IMR-90 (cell line): ENCODE measurements at regions not wholly inside any gene's neighbourhood (a gene's known extent, or its start where the extent isn't known, plus 50 kb on each side); places are given as distances from the start of the nearest gene placed in this dataset.

Source experiments
- ATAC-seq: fragments of 200-7000 bp; cut with Tn5 transposase; 2 replicates; pipeline ENCODE4 v1.9.1; 2020; ENCODE audit warnings: low read depth, mild to moderate bottlenecking, moderate library complexity
- BruUV-seq: library from RNA; stranded (reverse); fragments of 400-500 nt; replicated peaks from 2 replicates; lab custom pipeline; 2021; lab: Mats Ljungman, UMichigan
- CTCF ChIA-PET: fragments of 300-600 bp; formaldehyde crosslinking; extraction: SDS; loops from one replicate; lab custom pipeline; 2021; ENCODE audit warnings: antibody characterized with exemption; lab: Yijun Ruan, JAX
- POLR2A ChIA-PET: fragments of 300-600 bp; sonication (Branson Sonifier 250); formaldehyde crosslinking; loops from one replicate; lab custom pipeline; 2022; ENCODE audit warnings: antibody characterized with exemption; ENCODE audit not compliant: unreplicated experiment; lab: Charles Lee
- DNase-seq: peaks from one replicate; pipeline ENCODE4 v3.0.0; 2013
- H2AFZ ChIP-seq: replicated peaks from 2 replicates; pipeline ENCODE3; 2013; ENCODE audit warnings: low read length, mild to moderate bottlenecking; ENCODE audit not compliant: poor library complexity
- H2AK5ac ChIP-seq: 2 replicates; pipeline ENCODE4 v1.6.1; 2013; ENCODE audit warnings: low read depth, low read length, inconsistent platforms
- H2AK9ac ChIP-seq: replicated peaks from 2 replicates; pipeline ENCODE3; 2013; ENCODE audit warnings: mild to moderate bottlenecking, low read depth, low read length, moderate library complexity; ENCODE audit not compliant: poor library complexity
- H2BK120ac ChIP-seq: 2 replicates; pipeline ENCODE4 v1.6.1; 2013; ENCODE audit warnings: low read depth, low read length, inconsistent platforms
- H2BK15ac ChIP-seq: 3 replicates; pipeline ENCODE4 v1.6.1; 2013; ENCODE audit warnings: low read depth, low read length, inconsistent platforms
- H2BK20ac ChIP-seq: 2 replicates; pipeline ENCODE4 v1.6.1; 2013; ENCODE audit warnings: low read depth, mild to moderate bottlenecking, inconsistent platforms, low read length, moderate library complexity
- H2BK5ac ChIP-seq: 2 replicates; pipeline ENCODE4 v1.6.1; 2013; ENCODE audit warnings: mild to moderate bottlenecking, low read depth, low read length, inconsistent platforms; ENCODE audit not compliant: poor library complexity, severe bottlenecking
- H3K14ac ChIP-seq: replicated peaks from 2 replicates; pipeline ENCODE4 v1.6.1; 2013; ENCODE audit warnings: low read depth, low read length, inconsistent platforms
- H3K18ac ChIP-seq: 2 replicates; pipeline ENCODE4 v1.6.1; 2013; ENCODE audit warnings: low read depth, low read length, control low read depth
- H3K23ac ChIP-seq: 2 replicates; pipeline ENCODE4 v1.6.1; 2013; ENCODE audit warnings: low read depth, low read length, inconsistent platforms
- H3K27ac ChIP-seq: 2 replicates; pipeline ENCODE4 v1.5.1; 2013; ENCODE audit warnings: mild to moderate bottlenecking, control low read depth, low read length; ENCODE audit not compliant: insufficient read depth
- H3K27me3 ChIP-seq: 2 replicates; pipeline ENCODE4 v1.6.1; 2013; ENCODE audit warnings: low read length; ENCODE audit not compliant: control insufficient read depth, insufficient read depth
- H3K36me3 ChIP-seq: 2 replicates; pipeline ENCODE4 v1.6.1; 2013; ENCODE audit warnings: low read length, mixed read lengths; ENCODE audit not compliant: control insufficient read depth, insufficient read depth
- H3K4ac ChIP-seq: 2 replicates; pipeline ENCODE4 v1.6.1; 2013; ENCODE audit warnings: low read depth, low read length, inconsistent platforms
- H3K4me1 ChIP-seq: 2 replicates; pipeline ENCODE4 v1.6.1; 2013; ENCODE audit warnings: low read length, mixed read lengths; ENCODE audit not compliant: control insufficient read depth, insufficient read depth
- H3K4me2 ChIP-seq: 2 replicates; pipeline ENCODE4 v1.6.1; 2013; ENCODE audit warnings: low read depth, mild to moderate bottlenecking, control low read depth, low read length, moderate library complexity
- H3K4me3 ChIP-seq: 2 replicates; pipeline ENCODE4 v1.5.1; 2013; ENCODE audit warnings: low read depth, mild to moderate bottlenecking, control low read depth, low read length, moderate library complexity; ENCODE audit not compliant: insufficient read depth
- H3K56ac ChIP-seq: 2 replicates; pipeline ENCODE4 v1.6.1; 2013; ENCODE audit warnings: low read length, inconsistent platforms; ENCODE audit not compliant: insufficient read depth; ENCODE audit errors: extremely low read depth
- H3K79me1 ChIP-seq, 2 experiments: 2 replicates each; pipeline ENCODE4 v1.6.1; 2013; ENCODE audit warnings: low read length in 2 of 2, inconsistent platforms in 1 of 2, low read depth in 1 of 2
- H3K9ac ChIP-seq: 2 replicates; pipeline ENCODE4 v1.6.1; 2013; ENCODE audit warnings: low read depth, low read length, control low read depth
- H3K9me1 ChIP-seq: 2 replicates; pipeline ENCODE4 v1.6.1; 2013; ENCODE audit warnings: low read length, inconsistent platforms; ENCODE audit not compliant: insufficient read depth
- H3K9me3 ChIP-seq: 2 replicates; pipeline ENCODE4 v1.6.1; 2013; ENCODE audit warnings: low read length; ENCODE audit not compliant: control insufficient read depth, insufficient read depth
- H4K20me1 ChIP-seq: 2 replicates; pipeline ENCODE4 v1.6.1; 2013; ENCODE audit warnings: low read length, inconsistent platforms; ENCODE audit not compliant: insufficient read depth
- H4K5ac ChIP-seq: 2 replicates; pipeline ENCODE4 v1.6.1; 2013; ENCODE audit warnings: mild to moderate bottlenecking, low read depth, low read length, control low read depth
- H4K8ac ChIP-seq, 2 experiments: 2 replicates each; pipeline ENCODE4 v1.6.1; 2013; ENCODE audit warnings: low read depth in 2 of 2, low read length in 2 of 2, control low read depth in 1 of 2, inconsistent platforms in 1 of 2
- H4K91ac ChIP-seq: 2 replicates; pipeline ENCODE4 v1.6.1; 2013; ENCODE audit warnings: low read depth, low read length, inconsistent platforms; ENCODE audit not compliant: insufficient read depth
- BHLHE40 ChIP-seq: fragments of 150-350 bp; IDR thresholded peaks from 2 replicates; pipeline ENCODE4 v1.6.1; 2016; ENCODE audit warnings: mild to moderate bottlenecking, low read depth, low read length
- CEBPB ChIP-seq: IDR thresholded peaks from 2 replicates; pipeline ENCODE4 v1.6.1; 2012; ENCODE audit warnings: low read depth, low read length, improper control_type of control experiment
- CHD1 ChIP-seq: IDR thresholded peaks from 2 replicates; pipeline ENCODE4 v1.6.1; 2012; ENCODE audit warnings: low read depth, low read length, improper control_type of control experiment
- CTCF ChIP-seq: conservative IDR thresholded peaks from 2 replicates; pipeline ENCODE4 v1.5.1; 2012; ENCODE audit warnings: mild to moderate bottlenecking, low read depth, low read length, improper control_type of control experiment
- FOS ChIP-seq: fragments of 150-350 bp; IDR thresholded peaks from 2 replicates; pipeline ENCODE4 v1.6.1; 2016; ENCODE audit warnings: low read depth, low read length
- MAFK ChIP-seq: IDR thresholded peaks from 2 replicates; pipeline ENCODE4 v1.6.1; 2012; ENCODE audit warnings: low read depth, low read length, improper control_type of control experiment
- MAZ ChIP-seq: IDR thresholded peaks from 2 replicates; pipeline ENCODE4 v1.6.1; 2012; ENCODE audit warnings: low read depth, mild to moderate bottlenecking, low read length, improper control_type of control experiment, moderate library complexity, borderline replicate concordance
- MXI1 ChIP-seq: IDR thresholded peaks from 2 replicates; pipeline ENCODE4 v1.6.1; 2012; ENCODE audit warnings: low read depth, mild to moderate bottlenecking, low read length, moderate library complexity, borderline replicate concordance
- NFE2L2 ChIP-seq: fragments of 150-350 bp; IDR thresholded peaks from 2 replicates; pipeline ENCODE4 v1.6.1; 2016; ENCODE audit warnings: low read depth, mild to moderate bottlenecking, low read length
- POLR2A ChIP-seq: IDR thresholded peaks from 2 replicates; pipeline ENCODE4 v1.6.1; 2012; ENCODE audit warnings: mild to moderate bottlenecking, low read depth, low read length
- RAD21 ChIP-seq: IDR thresholded peaks from 2 replicates; pipeline ENCODE4 v1.6.1; 2012; ENCODE audit warnings: low read length, improper control_type of control experiment
- RCOR1 ChIP-seq: IDR thresholded peaks from 2 replicates; pipeline ENCODE4 v1.6.1; 2012; ENCODE audit warnings: mild to moderate bottlenecking, low read length, improper control_type of control experiment; ENCODE audit not compliant: insufficient replicate concordance
- RFX5 ChIP-seq: IDR thresholded peaks from 2 replicates; pipeline ENCODE4 v1.8.0; 2012; ENCODE audit warnings: low read depth, mild to moderate bottlenecking, low read length, moderate library complexity
- SMC3 ChIP-seq: fragments of 150-350 bp; IDR thresholded peaks from 2 replicates; pipeline ENCODE4 v1.6.1; 2016; ENCODE audit warnings: low read depth, mild to moderate bottlenecking, antibody characterized with exemption, low read length, moderate library complexity
- USF2 ChIP-seq: fragments of 150-350 bp; IDR thresholded peaks from 2 replicates; pipeline ENCODE4 v1.6.1; 2017; ENCODE audit warnings: mild to moderate bottlenecking, antibody characterized with exemption, low read length, low read depth
- WGBS, 2 experiments: methylation state at CpG; one replicate each; pipeline versions ENCODE4 v1.1.5 to v1.1.7; 2013; ENCODE audit warnings: missing lambda C conversion rate in 2 of 2; ENCODE audit not compliant: insufficient read length in 1 of 2; ENCODE audit errors: extremely low coverage in 2 of 2; 5-methylcytosine and 5-hydroxymethylcytosine counted together
- dilution Hi-C: fragments of 300-500 bp; cut with HindIII; formaldehyde crosslinking; loops from one replicate; pipeline ENCODE4 v1.14.3; 2018; ENCODE audit warnings: low sequenced_read_pairs; ENCODE audit not compliant: unreplicated experiment
- in situ Hi-C: fragments of 300-500 bp; cut with MboI; formaldehyde crosslinking; loops from 3 replicates; pipeline ENCODE4 v1.14.3; 2019; ENCODE audit warnings: low sequenced_read_pairs, inconsistent platforms, mixed read lengths
- intact Hi-C: fragments of 100-400 bp; cut with micrococcal nuclease; formaldehyde crosslinking; loops from 2 replicates; pipeline ENCODE4 v1.10.0; 2022
- TF ChIP-seq, protein P1 (sequence below): fragments of 150-350 bp; IDR thresholded peaks from 2 replicates; pipeline ENCODE4 v1.6.1; 2016; ENCODE audit warnings: low read depth, mild to moderate bottlenecking, low read length, moderate library complexity, borderline replicate concordance

DNA sequence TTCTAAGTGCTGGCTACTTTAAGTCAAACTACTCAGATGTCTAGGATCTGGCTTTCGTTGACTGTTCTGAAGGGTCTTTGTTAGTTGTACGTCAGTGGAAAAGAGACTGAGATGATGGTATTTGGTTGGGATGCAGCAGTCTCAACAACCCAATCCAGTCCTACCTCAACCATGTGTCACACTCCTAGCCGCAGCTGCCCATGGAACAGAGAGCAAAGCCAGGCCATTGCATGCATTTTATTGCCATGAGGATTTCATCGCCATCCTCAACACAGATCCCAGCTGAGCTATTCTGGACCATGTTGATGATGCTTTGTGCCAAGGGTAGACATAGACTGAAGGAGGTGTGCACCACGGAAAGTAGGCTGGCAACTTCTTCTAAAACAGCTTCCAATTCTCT, 97.3 kb upstream of the STK39 start:
- Histone ChIP-seq H3K36me3 (no peaks in the 10 kb centered on the region), H3K18ac (no peak overlapping the region), H3K23ac (no peak overlapping the region), H3K79me1 (no peaks in the 10 kb centered on the region), H4K8ac (no peak overlapping the region), H3K27me3 (no peaks in the 10 kb centered on the region; the same call in 1 of the 2 replicates), H3K4me2 (no peak overlapping the region), H4K91ac (no peak overlapping the region), H3K56ac (no peak overlapping the region), H2BK120ac (no peak overlapping the region), H3K4me1 (no peaks in the 10 kb centered on the region), H3K4ac (no peak overlapping the region), H2BK20ac (no peak overlapping the region), H2AK9ac (no peak overlapping the region), H3K27ac (no peak overlapping the region), H3K9me3 (no peaks in the 10 kb centered on the region), H3K9me1 (no peaks in the 10 kb centered on the region), H2BK15ac (no peak overlapping the region), H2BK5ac (no peak overlapping the region), H4K5ac (no peak overlapping the region), H4K20me1 (no peaks in the 10 kb centered on the region), H2AK5ac (no peak overlapping the region), H3K4me3 (no peak overlapping the region), H3K14ac (no peak overlapping the region), H3K9ac (no peak overlapping the region), H2AFZ (no peak overlapping the region)
- intact Hi-C loops (loop anchor here (5.0 kb wide), 2 partner anchors 113 to 207 kb away; partner anchors contain the start of gene CERS6), in situ Hi-C loops (loop anchor here (5.0 kb wide), 3 partner anchors 363 to 573 kb away; no protein-coding TSS in a partner anchor), dilution Hi-C loops (no loop called here)
- ATAC-seq (no peak), DNase-seq (no peak)
- WGBS, 2 experiments: no CpG with 5 or more reads among the region's 5 CpGs
- no TSS peak for BruUV-seq
- CTCF ChIA-PET: interaction anchor here (1.1 kb wide), 1 partner anchor 363 kb away, joined by 3 read pairs; no protein-coding TSS in a partner anchor
- POLR2A ChIA-PET: no interaction called here
- TF ChIP-seq CEBPB (no peak), RCOR1 (no peak), RAD21 (no peak), NFE2L2 (no peak), POLR2A (no peak), MAZ (no peak), SMC3 (no peak), CTCF (no peak), BHLHE40 (no peak), CHD1 (no peak), USF2 (no peak), MXI1 (no peak), FOS (no peak), MAFK (no peak), RFX5 (no peak)
- TF ChIP-seq, protein P1, sequence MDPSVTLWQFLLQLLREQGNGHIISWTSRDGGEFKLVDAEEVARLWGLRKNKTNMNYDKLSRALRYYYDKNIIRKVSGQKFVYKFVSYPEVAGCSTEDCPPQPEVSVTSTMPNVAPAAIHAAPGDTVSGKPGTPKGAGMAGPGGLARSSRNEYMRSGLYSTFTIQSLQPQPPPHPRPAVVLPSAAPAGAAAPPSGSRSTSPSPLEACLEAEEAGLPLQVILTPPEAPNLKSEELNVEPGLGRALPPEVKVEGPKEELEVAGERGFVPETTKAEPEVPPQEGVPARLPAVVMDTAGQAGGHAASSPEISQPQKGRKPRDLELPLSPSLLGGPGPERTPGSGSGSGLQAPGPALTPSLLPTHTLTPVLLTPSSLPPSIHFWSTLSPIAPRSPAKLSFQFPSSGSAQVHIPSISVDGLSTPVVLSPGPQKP: no peak
